KMS-11 (cell line): ENCODE measurements at regions not wholly inside any gene's neighbourhood (a gene's known extent, or its start where the extent isn't known, plus 50 kb on each side); places are given as distances from the start of the nearest gene placed in this dataset.

Experiments used
- H2AFZ ChIP-seq: fragments of 200-600 bp; sonication (generic); 2 replicates; pipeline ENCODE4 v1.6.1; 2016; ENCODE audit warnings: antibody characterized with exemption, mixed run types, low read depth
- H3K27ac ChIP-seq: fragments of 200-600 bp; sonication (generic); 2 replicates; pipeline ENCODE4 v1.6.1; 2016; ENCODE audit warnings: mild to moderate bottlenecking, mixed run types
- H3K27me3 ChIP-seq: fragments of 200-600 bp; sonication (generic); 2 replicates; pipeline ENCODE4 v1.6.1; 2017; ENCODE audit warnings: mild to moderate bottlenecking, low read depth, mixed run types, moderate library complexity; ENCODE audit not compliant: insufficient read depth
- H3K36me3 ChIP-seq: fragments of 200-600 bp; sonication (generic); 2 replicates; pipeline ENCODE4 v1.6.1; 2017; ENCODE audit warnings: mild to moderate bottlenecking, mixed run types; ENCODE audit not compliant: insufficient read depth
- H3K4me1 ChIP-seq: fragments of 200-600 bp; sonication (generic); 2 replicates; pipeline ENCODE4 v1.6.1; 2016; ENCODE audit warnings: mild to moderate bottlenecking, low read depth, mixed run types; ENCODE audit not compliant: poor library complexity, severe bottlenecking
- H3K4me2 ChIP-seq: fragments of 200-600 bp; sonication (generic); 2 replicates; pipeline ENCODE4 v1.7.0; 2016; ENCODE audit warnings: mild to moderate bottlenecking, mixed run types
- H3K4me3 ChIP-seq: fragments of 200-600 bp; sonication (generic); IDR thresholded peaks from 2 replicates; pipeline ENCODE4 v1.6.1; 2017; ENCODE audit warnings: low read depth, low read length, mixed read lengths; ENCODE audit not compliant: insufficient read depth
- H3K79me2 ChIP-seq: fragments of 200-600 bp; sonication (generic); 2 replicates; pipeline ENCODE4 v1.6.1; 2016; ENCODE audit warnings: low read depth, mixed run types; ENCODE audit not compliant: insufficient read depth
- H3K9ac ChIP-seq: fragments of 200-600 bp; sonication (generic); 2 replicates; pipeline ENCODE4 v1.6.1; 2016; ENCODE audit warnings: mild to moderate bottlenecking, mixed run types
- H4K20me1 ChIP-seq: fragments of 200-600 bp; sonication (generic); 2 replicates; pipeline ENCODE4 v1.6.1; 2016; ENCODE audit warnings: mild to moderate bottlenecking, mixed run types; ENCODE audit not compliant: insufficient read depth
- CTCF ChIP-seq: fragments of 200-600 bp; sonication (generic); conservative IDR thresholded peaks from 2 replicates; pipeline ENCODE4 v1.6.1; 2017; ENCODE audit warnings: low read depth, mild to moderate bottlenecking, antibody characterized with exemption, low read length, moderate library complexity, mixed read lengths

- Histone ChIP-seq H3K4me1 (no peaks in the 10 kb centered on the region), H3K9ac (no peak overlapping the region), H3K36me3 (no peaks in the 10 kb centered on the region), H3K79me2 (no peaks in the 10 kb centered on the region), H3K27ac (no peak overlapping the region), H4K20me1 (no peaks in the 10 kb centered on the region), H3K4me2 (no peak overlapping the region), H3K4me3 (no peak overlapping the region), H2AFZ (no peak overlapping the region), H3K27me3 (no peaks in the 10 kb centered on the region)
- TF ChIP-seq CTCF, result no peak
These were observed 1955.5 kb downstream of the MAT2B start for GRCh38 chr5:165460911-165461310.

- Histone ChIP-seq H3K36me3 (no peaks in the 10 kb centered on the region), H2AFZ (no peak overlapping the region), H3K9ac (no peak overlapping the region), H4K20me1 (no peaks in the 10 kb centered on the region), H3K4me3 (no peak overlapping the region), H3K27ac (no peak overlapping the region), H3K4me2 (no peak overlapping the region), H3K27me3 (no peaks in the 10 kb centered on the region), H3K79me2 (no peaks in the 10 kb centered on the region), H3K4me1 (no peaks in the 10 kb centered on the region)
- no peak for TF ChIP-seq CTCF
These were observed 1972.1 kb downstream of the MAT2B start for GRCh38 chr5:165477546-165477945.

- H3K4me1 ChIP-seq, result no peaks in the 10 kb centered on the region
- no peak overlapping the region for H2AFZ ChIP-seq
- no peak overlapping the region for H3K27ac ChIP-seq
- no peak overlapping the region for H3K4me2 ChIP-seq
- no peaks in the 10 kb centered on the region for H3K79me2 ChIP-seq
- no peak overlapping the region for H3K9ac ChIP-seq
- H3K4me3 ChIP-seq, result no peak overlapping the region
- H3K27me3 ChIP-seq, result no peaks in the 10 kb centered on the region
- H3K36me3 ChIP-seq, result no peaks in the 10 kb centered on the region
- H4K20me1 ChIP-seq, result no peaks in the 10 kb centered on the region
- TF ChIP-seq CTCF, result no peak
These were observed 1990.5 kb downstream of the MAT2B start for GRCh38 chr5:165495829-165496380.

- Histone ChIP-seq H3K4me3 (no peak overlapping the region), H3K4me1 (no peaks in the 10 kb centered on the region), H3K27ac (no peak overlapping the region), H4K20me1 (no peaks in the 10 kb centered on the region), H3K9ac (no peak overlapping the region), H3K79me2 (no peaks in the 10 kb centered on the region), H2AFZ (no peak overlapping the region; the same call in 1 of the 2 replicates), H3K27me3 (no peaks in the 10 kb centered on the region), H3K36me3 (no peaks in the 10 kb centered on the region), H3K4me2 (no peak overlapping the region)
- TF ChIP-seq CTCF, result 0 out of 2 replicates have a peak, but pooled peaks have one; percentile 44
These were observed 1992.3 kb downstream of the MAT2B start for GRCh38 chr5:165497707-165498106.
